WERI-Rb-1 (cell line): ENCODE measurements at regions not wholly inside any gene's neighbourhood (a gene's known extent, or its start where the extent isn't known, plus 50 kb on each side); places are given as distances from the start of the nearest gene placed in this dataset.
"Not testable (repeated sequence)": the region's sequence is repeated elsewhere in the genome, so short reads cannot be mapped to it uniquely, and the experiment has no call there.

ENCODE experiments used
- DNase-seq: peaks from one replicate; pipeline ENCODE4 v3.0.0-alpha.2; 2020
- H3K27ac ChIP-seq: fragments of 250-450 bp; sonication (Bioruptor Pico); 2 replicates; pipeline ENCODE4 v1.5.1; 2020; ENCODE audit warnings: mild to moderate bottlenecking, moderate library complexity
- H3K27me3 ChIP-seq: fragments of 250-450 bp; sonication (Bioruptor Pico); 2 replicates; pipeline ENCODE4 v1.5.1; 2021; ENCODE audit warnings: mild to moderate bottlenecking, low read depth, moderate library complexity; ENCODE audit not compliant: insufficient read depth, severe bottlenecking
- H3K36me3 ChIP-seq: fragments of 250-450 bp; sonication (Bioruptor Pico); 2 replicates; pipeline ENCODE4 v1.5.1; 2020; ENCODE audit warnings: mild to moderate bottlenecking, moderate library complexity
- H3K4me3 ChIP-seq: 2 replicates; pipeline ENCODE4 v1.5.1; 2011; ENCODE audit warnings: low read depth, mild to moderate bottlenecking, control low read depth, low read length
- H3K9me3 ChIP-seq: fragments of 250-450 bp; sonication (Bioruptor Pico); 2 replicates; pipeline ENCODE4 v1.5.1; 2021; ENCODE audit warnings: mild to moderate bottlenecking, moderate library complexity; ENCODE audit not compliant: severe bottlenecking
- CTCF ChIP-seq: IDR thresholded peaks from 2 replicates; pipeline ENCODE4 v1.5.1; 2011; ENCODE audit warnings: low read depth, mild to moderate bottlenecking, control low read depth, inconsistent platforms, low read length

GRCh38 chr2:153403940-153404339 is 74.6 kb downstream of the RPRM start:
- Histone ChIP-seq H3K27ac (no peak overlapping the region), H3K27me3 (no peaks in the 10 kb centered on the region), H3K36me3 (no peaks in the 10 kb centered on the region), H3K4me3 (no peak overlapping the region), H3K9me3 (peaks cover 2% of the 10 kb centered on the region)
- DNase-seq: no peak
- no peak for TF ChIP-seq CTCF

GRCh38 chr2:153403352-153403751 is 75.2 kb downstream of the RPRM start:
- H3K27me3 ChIP-seq, DNase-seq, H3K4me3 ChIP-seq, H3K36me3 ChIP-seq, H3K27ac ChIP-seq, H3K9me3 ChIP-seq: not testable (repeated sequence)

- no peak for DNase-seq
- Histone ChIP-seq H3K4me3 (no peak overlapping the region), H3K9me3 (peaks cover 2% of the 10 kb centered on the region), H3K27ac (no peak overlapping the region), H3K36me3 (no peaks in the 10 kb centered on the region), H3K27me3 (no peaks in the 10 kb centered on the region)
- TF ChIP-seq CTCF: no peak
Observed at GRCh38 chr2:153394686-153395085, 83.9 kb downstream of the RPRM start.

GRCh38 chr2:153394247-153394646 is 84.3 kb downstream of the RPRM start:
- H3K36me3 ChIP-seq: no peaks in the 10 kb centered on the region
- no peaks in the 10 kb centered on the region for H3K27me3 ChIP-seq
- no peak for DNase-seq
- H3K4me3 ChIP-seq: no peak overlapping the region
- H3K27ac ChIP-seq: no peak overlapping the region
- H3K9me3 ChIP-seq: peaks cover 1% of the 10 kb centered on the region
- no peak for TF ChIP-seq CTCF

GRCh38 chr2:153393518-153393917 is 85.0 kb downstream of the RPRM start:
- Histone ChIP-seq H3K27me3 (no peaks in the 10 kb centered on the region), H3K9me3 (no peaks in the 10 kb centered on the region), H3K4me3 (no peak overlapping the region), H3K27ac (no peak overlapping the region), H3K36me3 (no peaks in the 10 kb centered on the region)
- TF ChIP-seq CTCF: no peak
- DNase-seq: no peak

- Histone ChIP-seq H3K27ac (no peak overlapping the region), H3K27me3 (no peaks in the 10 kb centered on the region), H3K36me3 (no peaks in the 10 kb centered on the region), H3K9me3 (no peaks in the 10 kb centered on the region), H3K4me3 (no peak overlapping the region)
- no peak for DNase-seq
- no peak for TF ChIP-seq CTCF
Observed at GRCh38 chr2:153391131-153391530, 87.4 kb downstream of the RPRM start.
